ENCODE measurements at regions not wholly inside any gene's neighbourhood (a gene's known extent, or its start where the extent isn't known, plus 50 kb on each side); places are given as distances from the start of the nearest gene placed in this dataset.

GRCh38 chr2:129708221-129708967 lies 271.1 kb upstream of the RAB6C start:
- no peak for DNase-seq (ENCODE audit: low spot score)

GRCh38 chr2:129709001-129709955 lies 270.2 kb upstream of the RAB6C start:
- DNase-seq (ENCODE audit: low spot score) = no peak

GRCh38 chr2:129709956-129710598 lies 269.4 kb upstream of the RAB6C start:
- no peak for DNase-seq (ENCODE audit: low spot score)

DNA sequence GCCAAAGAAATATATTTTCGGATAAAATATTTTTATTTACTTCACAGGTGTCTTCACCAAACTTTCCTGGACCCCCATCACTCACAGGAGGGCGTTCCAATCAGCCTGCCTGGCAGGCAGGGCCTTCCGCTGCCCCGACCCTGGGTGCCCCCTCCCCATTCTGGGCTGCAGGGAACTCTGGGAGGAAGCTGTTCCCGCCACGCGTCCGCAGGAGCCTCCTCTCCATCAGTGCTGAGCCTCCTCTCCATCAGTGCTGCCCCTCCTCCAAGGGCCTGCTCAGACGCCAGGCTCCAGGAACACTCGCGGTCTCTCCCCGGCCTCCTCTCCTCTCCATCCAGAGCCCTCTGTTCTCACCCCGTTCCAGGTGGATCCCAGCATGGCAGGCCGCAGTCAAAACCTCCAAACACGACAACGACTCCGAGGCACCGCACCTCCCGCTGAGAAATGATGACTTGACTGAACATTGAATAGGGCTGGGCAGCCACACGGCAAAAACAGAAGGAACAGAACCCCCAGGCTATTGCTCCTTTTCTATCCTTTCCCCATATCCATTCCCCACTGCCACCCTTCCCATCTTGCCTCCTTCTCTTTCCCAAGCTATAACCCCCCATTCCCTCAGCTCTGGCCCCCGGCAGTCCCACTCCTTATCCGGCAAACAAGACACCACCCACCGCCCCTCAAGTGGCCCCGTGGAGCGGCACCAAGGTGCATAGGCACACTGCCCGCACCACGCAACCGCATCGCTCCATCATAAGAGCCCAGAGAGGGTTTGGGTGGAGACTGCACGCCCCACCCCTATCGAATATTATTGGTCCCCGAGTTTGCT lies 268.6 kb upstream of the RAB6C start:
- DNase-seq (ENCODE audit: low spot score) = no peak

DNA sequence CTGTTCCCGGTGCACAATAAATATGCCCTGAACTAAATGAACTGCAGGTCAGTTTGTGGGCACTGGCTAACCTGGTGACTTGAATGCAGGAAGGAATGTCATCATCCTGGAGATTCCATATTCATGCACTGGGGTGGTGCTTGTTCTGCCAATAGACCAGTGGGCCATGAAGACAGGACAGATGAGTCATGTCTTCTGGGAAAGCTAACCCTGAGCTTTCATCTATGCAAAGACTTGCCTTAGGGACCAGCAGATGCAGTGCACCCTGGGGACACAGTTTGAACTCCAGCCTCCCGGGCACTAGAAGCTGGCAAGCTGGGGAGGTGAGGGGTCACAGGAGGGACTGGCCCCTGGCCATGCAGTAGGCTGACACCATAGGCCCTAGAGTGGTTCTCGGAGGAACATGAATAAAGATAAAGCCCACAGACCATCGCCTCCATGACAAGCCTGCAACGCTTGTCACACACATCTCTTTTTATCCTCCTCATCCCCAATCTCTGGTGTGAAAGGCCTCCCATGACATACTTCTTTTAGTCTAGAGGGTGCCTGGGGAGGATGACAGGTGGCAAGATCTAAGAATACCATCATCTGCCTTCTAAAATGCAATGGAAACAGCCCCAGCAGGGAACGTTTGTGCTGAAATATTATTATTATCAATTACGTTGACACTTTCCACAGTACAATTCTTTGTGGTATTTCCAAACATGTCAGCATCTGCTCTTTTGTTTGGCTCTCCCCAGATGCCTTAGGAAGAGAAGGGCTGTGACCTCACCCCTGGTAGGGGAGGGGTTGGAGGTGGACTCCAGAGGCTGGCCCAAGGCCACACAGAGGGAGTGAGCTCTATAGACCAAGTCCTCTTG lies 267.4 kb upstream of the RAB6C start:
- DNase-seq (ENCODE audit: low spot score) = no peak

- no peak for DNase-seq (ENCODE audit: low spot score)
These were observed 266.8 kb upstream of the RAB6C start for GRCh38 chr2:129712676-129712985.

DNA sequence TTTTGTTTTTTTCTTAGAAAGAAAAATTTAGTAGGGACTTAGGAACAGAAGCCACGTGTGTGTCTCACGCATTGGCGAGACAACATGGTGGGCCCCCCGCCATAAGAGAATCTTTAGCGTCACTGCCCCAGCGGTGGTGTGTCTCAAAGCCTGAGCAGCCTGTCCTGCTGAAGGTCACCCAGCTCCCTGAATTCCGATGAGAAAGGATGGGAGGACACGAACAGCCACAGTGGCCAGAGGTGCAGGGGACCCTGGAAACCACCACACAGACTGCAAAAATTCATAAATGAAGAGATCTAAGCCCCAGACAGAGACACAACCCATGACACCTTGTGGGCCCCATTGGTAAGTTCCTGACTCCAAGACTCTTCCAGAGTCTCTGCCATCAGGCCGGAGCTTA lies 266.1 kb upstream of the RAB6C start:
- DNase-seq (ENCODE audit: low spot score) = no peak

DNA sequence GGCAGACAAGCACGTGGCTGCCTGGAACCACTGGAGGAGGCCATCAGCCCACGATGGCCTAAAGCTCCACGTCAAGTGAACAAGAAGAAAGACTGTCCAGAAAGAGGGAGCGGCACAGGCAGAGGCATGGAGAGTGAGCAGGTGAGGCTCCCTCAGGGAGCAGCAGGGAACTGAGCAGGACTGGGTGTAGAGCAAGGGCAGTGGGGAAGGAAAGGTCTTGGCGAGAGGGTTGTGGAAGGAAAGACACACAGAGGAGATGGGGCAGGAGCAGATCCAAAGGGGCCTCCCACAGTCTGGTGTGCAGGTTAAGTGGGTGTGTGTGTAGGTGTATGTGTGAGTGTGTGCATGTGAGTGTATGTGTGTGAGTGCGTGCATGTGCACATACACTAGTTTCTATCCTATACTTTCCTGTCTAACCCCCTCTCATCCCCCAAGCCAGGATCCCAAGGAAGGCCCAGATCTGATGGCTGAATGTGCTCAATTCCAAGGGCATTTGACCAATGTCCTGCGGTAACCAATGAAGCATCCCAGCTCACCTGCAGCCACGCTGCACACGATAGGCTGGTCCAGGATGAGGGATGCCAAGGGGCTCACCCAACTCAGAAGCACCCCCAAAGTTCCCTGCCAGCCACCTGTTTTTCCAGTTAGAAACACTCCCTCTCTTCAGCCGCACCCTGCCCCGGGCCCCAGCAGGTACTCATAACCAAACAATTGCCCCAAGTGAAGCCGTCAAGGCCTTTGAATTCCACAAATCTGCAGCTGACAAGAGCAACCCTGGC lies 262.5 kb upstream of the RAB6C start:
- no peak for DNase-seq (ENCODE audit: low spot score)

GRCh38 chr2:129717560-129718130 lies 261.8 kb upstream of the RAB6C start:
- DNase-seq (ENCODE audit: low spot score) = no peak

DNA sequence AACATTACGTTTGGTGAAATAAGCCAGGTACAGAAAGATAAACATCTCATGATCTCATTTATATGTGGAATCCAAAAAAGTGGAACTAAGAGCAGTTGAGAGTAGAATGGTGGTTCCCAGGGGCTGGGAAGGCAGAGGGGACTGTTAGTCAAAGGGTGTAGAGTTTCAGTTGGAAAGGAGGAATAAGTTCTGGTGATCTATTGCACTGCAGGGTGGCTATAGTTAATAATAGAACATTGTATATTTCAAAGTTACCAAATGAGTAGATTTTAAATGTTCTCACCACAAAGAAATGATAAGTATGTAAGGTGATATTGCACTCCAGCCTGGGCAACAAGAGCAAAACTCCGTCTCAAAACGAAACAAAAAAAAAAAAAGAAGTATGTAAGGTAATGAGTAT lies 260.1 kb upstream of the RAB6C start:
- DNase-seq (ENCODE audit: low spot score) = no peak

GRCh38 chr2:129720360-129720759 lies 259.1 kb upstream of the RAB6C start:
- DNase-seq (ENCODE audit: low spot score) = no peak

GRCh38 chr2:129720761-129721160 lies 258.7 kb upstream of the RAB6C start:
- DNase-seq (ENCODE audit: low spot score) = no peak

GRCh38 chr2:129721236-129721635 lies 258.2 kb upstream of the RAB6C start:
- no peak for DNase-seq (ENCODE audit: low spot score)

GRCh38 chr2:129721846-129722245 lies 257.6 kb upstream of the RAB6C start:
- no peak for DNase-seq (ENCODE audit: low spot score)

GRCh38 chr2:129722306-129723019 lies 257.0 kb upstream of the RAB6C start:
- DNase-seq (ENCODE audit: low spot score) = no peak

DNA sequence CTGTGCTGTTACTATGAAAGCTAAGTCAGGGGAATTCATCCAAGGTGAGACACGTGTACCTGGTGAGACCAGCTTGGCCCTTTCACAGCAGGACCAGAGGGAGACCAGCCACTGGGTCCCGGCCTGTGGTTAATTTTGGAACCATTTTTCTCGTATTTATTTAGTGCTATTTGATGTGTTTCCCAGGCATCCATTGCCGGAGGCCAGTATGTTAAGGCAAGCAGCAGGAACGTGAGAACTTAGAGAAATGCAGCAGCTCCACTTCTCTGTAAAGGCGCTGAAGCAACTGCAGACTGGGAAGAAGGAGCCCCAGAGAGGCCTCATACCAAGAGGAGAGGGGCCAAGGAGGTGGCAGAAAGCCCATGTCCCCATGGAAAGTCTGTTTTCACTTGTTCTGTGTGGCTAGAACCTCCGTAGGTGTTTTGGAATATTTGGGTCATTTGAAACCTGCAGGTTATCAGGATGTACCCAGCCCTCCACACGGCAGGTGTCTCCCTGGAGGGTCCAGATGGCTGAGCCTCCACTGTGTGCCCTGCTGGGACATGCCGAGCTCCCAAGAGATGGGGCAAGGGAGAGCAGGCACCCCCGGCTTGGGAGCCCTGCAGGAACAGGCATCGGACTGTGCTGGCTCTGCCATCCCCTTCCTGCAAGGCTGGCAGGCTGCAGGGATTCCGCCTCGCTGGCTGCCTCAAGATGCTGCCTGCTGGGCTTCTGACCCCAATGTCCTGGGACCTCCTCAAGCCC lies 256.0 kb upstream of the RAB6C start:
- no peak for DNase-seq (ENCODE audit: low spot score)

- no peak for DNase-seq (ENCODE audit: low spot score)
These were observed 255.3 kb upstream of the RAB6C start for GRCh38 chr2:129724021-129724757.

DNA sequence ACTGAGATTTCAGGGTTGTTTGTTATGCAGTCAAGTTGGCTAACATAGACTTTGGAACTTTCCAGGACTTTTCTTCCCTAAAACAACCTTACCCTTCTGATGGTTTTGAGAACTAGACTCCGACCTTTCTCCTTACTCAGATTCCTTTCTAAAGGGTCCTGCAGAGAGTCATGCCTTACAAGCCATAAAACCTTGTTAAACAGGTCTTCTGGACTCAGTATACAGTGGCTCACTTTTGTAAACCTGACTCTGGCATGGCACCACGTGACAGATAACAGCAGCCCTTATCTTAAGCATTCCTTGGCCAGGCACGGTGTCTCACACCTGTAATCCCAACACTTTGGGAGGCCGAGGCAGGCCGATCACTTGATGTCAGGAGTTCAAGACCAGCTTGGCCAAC lies 253.2 kb upstream of the RAB6C start:
- no peak for DNase-seq (ENCODE audit: low spot score)

Measured in putamen (tissue), 1 donor.